K562 (cell line): ENCODE measurements at regions not wholly inside any gene's neighbourhood (a gene's known extent, or its start where the extent isn't known, plus 50 kb on each side); places are given as distances from the start of the nearest gene placed in this dataset.

Experiments
- ATAC-seq: fragments of 200-7000 bp; cut with Tn5 transposase; 3 replicates; pipeline ENCODE4 v1.9.1; 2020; ENCODE audit warnings: moderate library complexity
- BruUV-seq: library from RNA; stranded (reverse); fragments of 400-500 nt; replicated peaks from 2 replicates; lab custom pipeline; 2021; lab: Mats Ljungman, UMichigan
- CTCF ChIA-PET: fragments of 300-600 bp; formaldehyde crosslinking; extraction: SDS; loops from one replicate; lab custom pipeline; 2021; ENCODE audit warnings: low intra/inter-chr PET ratio; lab: Yijun Ruan, JAX
- POLR2A ChIA-PET: fragments of 300-600, 350-650 bp; sonication (Branson Sonifier 250); formaldehyde crosslinking; extraction: SDS; loops from one replicate; lab custom pipeline; 2021; ENCODE audit warnings: antibody characterized with exemption, inconsistent platforms; lab: Yijun Ruan, JAX
- DNase-seq, 4 experiments: peaks; one replicate each; pipeline versions ENCODE4 v3.0.0 to v3.0.0-alpha.2; 2011 to 2018; ENCODE audit warnings: low spot score in 3 of 4, mixed read lengths in 3 of 4; ENCODE audit errors: extremely low read depth in 1 of 4
- FAIRE-seq: peaks from 2 replicates; lab custom pipeline; 2011; peaks lifted over from hg19 to GRCh38; lab: Jason Lieb, UNC
- H2AFZ ChIP-seq: 2 replicates; pipeline ENCODE4 v1.6.0; 2011; ENCODE audit warnings: low read depth, low read length, control low read depth, inconsistent platforms
- H3K27ac ChIP-seq: fragments of 200-600 bp; 3 replicates; pipeline ENCODE4 v1.8.0; 2011; ENCODE audit warnings: low read depth, mild to moderate bottlenecking, control low read depth, inconsistent platforms, low read length, moderate library complexity, mixed read lengths; ENCODE audit errors: extremely low read depth
- H3K27me3 ChIP-seq, 2 experiments: fragments of 300-600 bp in 1 of 2; 2 replicates in 1 of 2; 3 replicates in 1 of 2; pipeline versions ENCODE4 v1.6.0 to v1.8.0; 2011; ENCODE audit warnings: inconsistent platforms in 2 of 2, low read length in 2 of 2, mild to moderate bottlenecking in 1 of 2, mixed read lengths in 1 of 2, moderate library complexity in 1 of 2; ENCODE audit not compliant: control insufficient read depth in 2 of 2, insufficient read depth in 2 of 2
- H3K36me3 ChIP-seq: fragments of 300-600 bp; 3 replicates; pipeline ENCODE4 v1.8.0; 2011; ENCODE audit warnings: mild to moderate bottlenecking, low read length, inconsistent platforms; ENCODE audit not compliant: control insufficient read depth, insufficient read depth
- H3K4me1 ChIP-seq, 2 experiments: fragments of 200-600 bp in 1 of 2; replicated peaks in 1 of 2; 2 replicates in 1 of 2; 3 replicates in 1 of 2; pipeline versions ENCODE4 v1.5.1 to v1.8.0; 2011; ENCODE audit warnings: inconsistent platforms in 2 of 2, low read length in 2 of 2, mild to moderate bottlenecking in 1 of 2, mixed read lengths in 1 of 2, moderate library complexity in 1 of 2; ENCODE audit not compliant: control insufficient read depth in 2 of 2, insufficient read depth in 2 of 2
- H3K4me2 ChIP-seq: 2 replicates; pipeline ENCODE4 v1.6.1; 2011; ENCODE audit warnings: low read length, control low read depth, inconsistent platforms, mixed read lengths; ENCODE audit not compliant: insufficient read depth
- H3K4me3 ChIP-seq: fragments of 200-600 bp; sonication (generic), shearing (Covaris generic); 2 replicates; pipeline ENCODE4 v1.5.1; 2016; ENCODE audit warnings: control low read depth, inconsistent platforms
- H3K79me2 ChIP-seq: fragments of 200-600 bp; 3 replicates; pipeline ENCODE4 v1.8.0; 2011; ENCODE audit warnings: low read length, inconsistent platforms; ENCODE audit not compliant: control insufficient read depth, insufficient read depth
- H3K9ac ChIP-seq, 2 experiments: 2 replicates each; pipeline versions ENCODE4 v1.6.0 to v1.6.1; 2011; ENCODE audit warnings: low read depth in 2 of 2, low read length in 2 of 2, control low read depth in 1 of 2, inconsistent platforms in 1 of 2, mild to moderate bottlenecking in 1 of 2, mixed read lengths in 1 of 2; ENCODE audit not compliant: insufficient read depth in 1 of 2
- H3K9me1 ChIP-seq: one replicate; pipeline ENCODE4 v1.6.0; 2011; ENCODE audit warnings: inconsistent platforms, mild to moderate bottlenecking, low read length, moderate library complexity; ENCODE audit not compliant: control insufficient read depth, insufficient read depth
- H3K9me3 ChIP-seq: replicated peaks from 2 replicates; pipeline ENCODE4 v1.5.1; 2011; ENCODE audit warnings: low read depth, low read length, inconsistent platforms; ENCODE audit not compliant: control insufficient read depth, insufficient read depth
- H4K20me1 ChIP-seq: replicated peaks from 2 replicates; pipeline ENCODE4 v1.6.1; 2011; ENCODE audit warnings: low read length, inconsistent platforms, mixed read lengths; ENCODE audit not compliant: control insufficient read depth, insufficient read depth
- GABPB1 ChIP-seq: sonication (generic); formaldehyde crosslinking; IDR thresholded peaks from 2 replicates; pipeline ENCODE4 v1.8.0; 2022; ENCODE audit warnings: mild to moderate bottlenecking, missing genetic modification reagents
- MAFF ChIP-seq: IDR thresholded peaks from 2 replicates; pipeline ENCODE4 v1.6.1; 2012; ENCODE audit warnings: low read length, improper control_type of control experiment
- POLR2B ChIP-seq: fragments of 450-650 bp; IDR thresholded peaks from 2 replicates; pipeline ENCODE4 v1.6.1; 2018; ENCODE audit warnings: low read depth; ENCODE audit not compliant: partially characterized antibody
- RUNX1 ChIP-seq: sonication (generic); IDR thresholded peaks from 2 replicates; pipeline ENCODE4 v1.6.1; 2016; ENCODE audit warnings: antibody characterized with exemption, low read depth
- ZKSCAN1 ChIP-seq: fragments of 150-350 bp; IDR thresholded peaks from 2 replicates; pipeline ENCODE4 v1.6.1; 2016; ENCODE audit warnings: low read depth, low read length
- WGBS: fragments of 100-300 bp; shearing (Covaris generic); methylation state at CpG from one replicate; pipeline ENCODE4 v1.1.6; 2016; ENCODE audit warnings: low coverage, mixed read lengths; ENCODE audit not compliant: insufficient coverage; ENCODE audit errors: missing lambda C conversion rate; 5-methylcytosine and 5-hydroxymethylcytosine counted together
- in situ Hi-C: fragments of 300-500 bp; cut with MboI; formaldehyde crosslinking; loops from 4 replicates; pipeline ENCODE4 v1.15.0; 2018; ENCODE audit warnings: inconsistent platforms, mixed read lengths
- intact Hi-C: fragments of 100-400 bp; cut with micrococcal nuclease; formaldehyde crosslinking; loops from 2 replicates; pipeline ENCODE4 v1.14.2; 2022
- TF ChIP-seq, protein P1 (sequence below): fragments of 250-450 bp; sonication (Bioruptor Pico); IDR thresholded peaks from 2 replicates; pipeline ENCODE4 v1.4.0; 2020; ENCODE audit warnings: borderline replicate concordance
- TF ChIP-seq, protein P2 (sequence below): sonication (generic); formaldehyde crosslinking; IDR thresholded peaks from 2 replicates; pipeline ENCODE4 v1.8.1; 2022; ENCODE audit warnings: missing genetic modification reagents
- TF ChIP-seq, protein P3 (sequence below), 2 experiments: fragments of 450-650 bp in 1 of 2; sonication (generic) in 1 of 2; formaldehyde crosslinking; conservative IDR thresholded peaks; 2 replicates each; pipeline versions ENCODE4 v1.4.0 to v1.8.1; 2020 to 2022; ENCODE audit warnings: mild to moderate bottlenecking in 1 of 2, missing genetic modification reagents in 1 of 2

DNA sequence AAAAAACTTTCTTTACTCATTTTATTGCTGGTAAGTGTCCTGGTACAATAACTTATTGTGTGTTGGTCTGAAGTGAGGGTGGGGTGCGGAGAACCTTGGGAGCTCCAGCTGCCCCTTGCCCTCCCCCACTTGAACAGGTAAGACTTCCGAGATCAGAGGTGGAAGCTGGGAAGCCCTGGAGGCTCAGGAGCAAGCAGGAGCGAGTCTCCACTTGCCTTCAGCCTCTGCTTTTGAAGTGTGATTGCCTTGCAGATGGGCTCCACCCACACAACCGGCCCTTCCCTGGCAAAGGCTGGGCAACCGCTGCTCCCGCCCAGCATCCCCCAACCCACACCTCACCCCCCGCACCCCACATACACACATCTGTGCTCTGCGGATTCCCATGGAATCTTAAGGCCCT is 179.6 kb downstream of the TFAP2C start:
- peaks cover 0 to 55% of the 10 kb centered on the region in 2 experiments; a peak in 3 of 5 replicates for H3K27me3 ChIP-seq
- no peak overlapping the region for H3K9ac ChIP-seq
- H3K9me3 ChIP-seq = no peaks in the 10 kb centered on the region
- DNase-seq = no peak
- H4K20me1 ChIP-seq = no peaks in the 10 kb centered on the region
- WGBS = 2% methylated on average over 8 of the region's 8 CpGs
- FAIRE-seq = no peak
- H3K27ac ChIP-seq = no peak overlapping the region
- POLR2A ChIA-PET = interaction anchor here (0.6 kb wide), 1 partner anchor 232 kb away, joined by 4 read pairs; no protein-coding TSS in a partner anchor
- no peaks in the 10 kb centered on the region for H3K36me3 ChIP-seq
- H3K4me1 ChIP-seq = no peaks in the 10 kb centered on the region
- no TSS peak for BruUV-seq
- CTCF ChIA-PET = no interaction called here
- no peaks in the 10 kb centered on the region for H3K9me1 ChIP-seq
- no peak overlapping the region for H3K4me3 ChIP-seq
- no peak for TF ChIP-seq GABPB1
- TF ChIP-seq, protein P1, sequence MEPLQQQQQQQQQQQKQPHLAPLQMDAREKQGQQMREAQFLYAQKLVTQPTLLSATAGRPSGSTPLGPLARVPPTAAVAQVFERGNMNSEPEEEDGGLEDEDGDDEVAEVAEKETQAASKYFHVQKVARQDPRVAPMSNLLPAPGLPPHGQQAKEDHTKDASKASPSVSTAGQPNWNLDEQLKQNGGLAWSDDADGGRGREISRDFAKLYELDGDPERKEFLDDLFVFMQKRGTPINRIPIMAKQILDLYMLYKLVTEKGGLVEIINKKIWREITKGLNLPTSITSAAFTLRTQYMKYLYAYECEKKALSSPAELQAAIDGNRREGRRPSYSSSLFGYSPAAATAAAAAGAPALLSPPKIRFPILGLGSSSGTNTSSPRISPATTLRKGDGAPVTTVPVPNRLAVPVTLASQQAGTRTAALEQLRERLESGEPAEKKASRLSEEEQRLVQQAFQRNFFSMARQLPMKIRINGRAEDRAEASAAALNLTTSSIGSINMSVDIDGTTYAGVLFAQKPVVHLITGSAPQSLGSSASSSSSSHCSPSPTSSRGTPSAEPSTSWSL = no peak
- no peak for TF ChIP-seq RUNX1
- TF ChIP-seq POLR2B = no peak
- TF ChIP-seq, protein P2, sequence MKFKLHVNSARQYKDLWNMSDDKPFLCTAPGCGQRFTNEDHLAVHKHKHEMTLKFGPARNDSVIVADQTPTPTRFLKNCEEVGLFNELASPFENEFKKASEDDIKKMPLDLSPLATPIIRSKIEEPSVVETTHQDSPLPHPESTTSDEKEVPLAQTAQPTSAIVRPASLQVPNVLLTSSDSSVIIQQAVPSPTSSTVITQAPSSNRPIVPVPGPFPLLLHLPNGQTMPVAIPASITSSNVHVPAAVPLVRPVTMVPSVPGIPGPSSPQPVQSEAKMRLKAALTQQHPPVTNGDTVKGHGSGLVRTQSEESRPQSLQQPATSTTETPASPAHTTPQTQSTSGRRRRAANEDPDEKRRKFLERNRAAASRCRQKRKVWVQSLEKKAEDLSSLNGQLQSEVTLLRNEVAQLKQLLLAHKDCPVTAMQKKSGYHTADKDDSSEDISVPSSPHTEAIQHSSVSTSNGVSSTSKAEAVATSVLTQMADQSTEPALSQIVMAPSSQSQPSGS = no peak
- TF ChIP-seq, protein P3, sequence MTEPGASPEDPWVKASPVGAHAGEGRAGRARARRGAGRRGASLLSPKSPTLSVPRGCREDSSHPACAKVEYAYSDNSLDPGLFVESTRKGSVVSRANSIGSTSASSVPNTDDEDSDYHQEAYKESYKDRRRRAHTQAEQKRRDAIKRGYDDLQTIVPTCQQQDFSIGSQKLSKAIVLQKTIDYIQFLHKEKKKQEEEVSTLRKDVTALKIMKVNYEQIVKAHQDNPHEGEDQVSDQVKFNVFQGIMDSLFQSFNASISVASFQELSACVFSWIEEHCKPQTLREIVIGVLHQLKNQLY (CRISPR knock-in tag; conservative IDR thresholded peaks at IDR 0.05) = no peak
- no peak for TF ChIP-seq ZKSCAN1
- no peak for TF ChIP-seq MAFF
- in situ Hi-C loops (no loop called here), intact Hi-C loops (no loop called here)
- no peak overlapping the region for H3K4me2 ChIP-seq
- no peak overlapping the region for H2AFZ ChIP-seq
- H3K79me2 ChIP-seq = no peaks in the 10 kb centered on the region
- ATAC-seq = no peak
